PC-9 (cell line): ENCODE measurements at regions not wholly inside any gene's neighbourhood (a gene's known extent, or its start where the extent isn't known, plus 50 kb on each side); places are given as distances from the start of the nearest gene placed in this dataset.

Source experiments
- BruUV-seq: library from RNA; stranded (reverse); fragments of 400-500 nt; replicated peaks from 2 replicates; lab custom pipeline; 2021; lab: Mats Ljungman, UMichigan
- CTCF ChIA-PET: fragments of 300-600 bp; sonication (Branson Sonifier 250); formaldehyde crosslinking; loops from one replicate; lab custom pipeline; 2022; ENCODE audit warnings: antibody characterized with exemption; lab: Charles Lee
- POLR2A ChIA-PET: fragments of 300-600 bp; sonication (Branson Sonifier 250); formaldehyde crosslinking; loops from one replicate; lab custom pipeline; 2022; ENCODE audit warnings: antibody characterized with exemption; ENCODE audit not compliant: unreplicated experiment; lab: Charles Lee
- DNase-seq, 2 experiments: peaks; one replicate each; pipeline versions ENCODE4 v3.0.0 to v3.0.0-alpha.2; 2015 to 2022; ENCODE audit warnings: mixed read lengths in 1 of 2
- H2AFZ ChIP-seq: fragments of 200-600 bp; sonication (generic); 2 replicates; pipeline ENCODE4 v1.8.1; 2017; ENCODE audit warnings: antibody characterized with exemption
- H3F3A ChIP-seq: fragments of 200-600 bp; sonication (generic); 2 replicates; pipeline ENCODE4 v1.8.1; 2017; ENCODE audit warnings: antibody characterized with exemption, mild to moderate bottlenecking, low read depth; ENCODE audit not compliant: insufficient read depth
- H3K27ac ChIP-seq: fragments of 200-600 bp; sonication (generic); 2 replicates; pipeline ENCODE4 v1.6.1; 2016; ENCODE audit warnings: mixed run types
- H3K27me3 ChIP-seq: fragments of 200-600 bp; sonication (generic); 2 replicates; pipeline ENCODE4 v1.6.1; 2016; ENCODE audit warnings: low read depth, mixed run types; ENCODE audit not compliant: insufficient read depth
- H3K36me3 ChIP-seq: fragments of 200-600 bp; sonication (generic); 2 replicates; pipeline ENCODE4 v1.6.1; 2016; ENCODE audit warnings: low read depth, mixed run types
- H3K4me1 ChIP-seq: fragments of 200-600 bp; sonication (generic); replicated peaks from 2 replicates; pipeline ENCODE4 v1.6.1; 2016; ENCODE audit warnings: mixed run types; ENCODE audit not compliant: insufficient read depth
- H3K4me2 ChIP-seq: fragments of 200-600 bp; sonication (generic); 2 replicates; pipeline ENCODE4 v1.6.1; 2017; ENCODE audit warnings: mixed run types
- H3K4me3 ChIP-seq: fragments of 200-600 bp; sonication (generic); 2 replicates; pipeline ENCODE4 v1.6.1; 2016; ENCODE audit warnings: mixed run types
- H3K79me2 ChIP-seq: fragments of 200-600 bp; sonication (generic); 2 replicates; pipeline ENCODE4 v1.6.1; 2017; ENCODE audit warnings: low read depth, mixed run types
- H3K9me2 ChIP-seq: fragments of 200-600 bp; sonication (generic); 2 replicates; pipeline ENCODE4 v1.8.1; 2017; ENCODE audit warnings: mild to moderate bottlenecking; ENCODE audit not compliant: insufficient read depth
- H3K9me3 ChIP-seq: fragments of 200-600 bp; sonication (generic); 2 replicates; pipeline ENCODE4 v1.8.1; 2016; ENCODE audit warnings: low read depth; ENCODE audit not compliant: insufficient read depth
- H4K20me1 ChIP-seq: fragments of 200-600 bp; sonication (generic); 2 replicates; pipeline ENCODE4 v1.8.1; 2017; ENCODE audit not compliant: insufficient read depth
- CTCF ChIP-seq: fragments of 200-600 bp; sonication (generic); conservative IDR thresholded peaks from 2 replicates; pipeline ENCODE4 v1.6.1; 2017; ENCODE audit warnings: mixed run types, antibody characterized with exemption, mild to moderate bottlenecking, moderate library complexity
- EZH2 ChIP-seq: fragments of 200-600 bp; sonication (generic); IDR thresholded peaks from 2 replicates; pipeline ENCODE4 v1.8.0; 2017; ENCODE audit warnings: antibody characterized with exemption, low read depth
- intact Hi-C: fragments of 100-400 bp; cut with micrococcal nuclease; formaldehyde crosslinking; loops from one replicate; pipeline ENCODE4 v1.10.0; 2022; ENCODE audit not compliant: unreplicated experiment

- no peaks in the 10 kb centered on the region for H3K9me3 ChIP-seq
- no peaks in the 10 kb centered on the region for H3K79me2 ChIP-seq
- BruUV-seq: no TSS peak
- no peaks in the 10 kb centered on the region for H3K4me1 ChIP-seq
- H3K27ac ChIP-seq: no peak overlapping the region
- no peak for TF ChIP-seq CTCF
- TF ChIP-seq EZH2: no peak
- no peaks in the 10 kb centered on the region for H4K20me1 ChIP-seq
- peaks cover 78% of the 10 kb centered on the region for H3K27me3 ChIP-seq
- DNase-seq: no peak
- H3K9me2 ChIP-seq: no peaks in the 10 kb centered on the region
- no peak overlapping the region for H3K4me2 ChIP-seq
- no peaks in the 10 kb centered on the region for H3F3A ChIP-seq
- H2AFZ ChIP-seq: no peak overlapping the region
- no peaks in the 10 kb centered on the region for H3K36me3 ChIP-seq
- ChIA-PET CTCF (no interaction called here), POLR2A (no interaction called here)
- intact Hi-C loops: no loop called here
- H3K4me3 ChIP-seq: no peak overlapping the region
Measured at GRCh38 chr14:101057394-101057793, 153.9 kb upstream of the RTL1 start.

GRCh38 chr14:101058571-101058970 lies 155.0 kb upstream of the RTL1 start:
- no peaks in the 10 kb centered on the region for H3K9me2 ChIP-seq
- no peak for TF ChIP-seq EZH2
- no peak for TF ChIP-seq CTCF
- ChIA-PET CTCF (no interaction called here), POLR2A (no interaction called here)
- H2AFZ ChIP-seq: no peak overlapping the region
- H3K4me2 ChIP-seq: no peak overlapping the region
- no peaks in the 10 kb centered on the region for H3F3A ChIP-seq
- DNase-seq: no peak
- no peaks in the 10 kb centered on the region for H3K79me2 ChIP-seq
- peaks cover 81% of the 10 kb centered on the region for H3K27me3 ChIP-seq
- H3K9me3 ChIP-seq: no peaks in the 10 kb centered on the region
- H3K27ac ChIP-seq: no peak overlapping the region
- BruUV-seq: no TSS peak
- H3K36me3 ChIP-seq: no peaks in the 10 kb centered on the region
- intact Hi-C loops: no loop called here
- H3K4me3 ChIP-seq: no peak overlapping the region
- H3K4me1 ChIP-seq: no peaks in the 10 kb centered on the region
- no peaks in the 10 kb centered on the region for H4K20me1 ChIP-seq

GRCh38 chr14:101060171-101060601 lies 156.7 kb upstream of the RTL1 start:
- Histone ChIP-seq H2AFZ (no peak overlapping the region), H3K9me3 (no peaks in the 10 kb centered on the region), H3K9me2 (no peaks in the 10 kb centered on the region), H4K20me1 (no peaks in the 10 kb centered on the region), H3K36me3 (no peaks in the 10 kb centered on the region), H3K4me1 (no peaks in the 10 kb centered on the region), H3K4me2 (no peak overlapping the region), H3K79me2 (no peaks in the 10 kb centered on the region), H3K4me3 (no peak overlapping the region), H3K27ac (no peak overlapping the region), H3K27me3 (peaks cover 83% of the 10 kb centered on the region), H3F3A (no peaks in the 10 kb centered on the region)
- TF ChIP-seq EZH2 (no peak), CTCF (no peak)
- intact Hi-C loops: no loop called here
- BruUV-seq: no TSS peak
- DNase-seq: no peak
- ChIA-PET CTCF (no interaction called here), POLR2A (no interaction called here)
